B cell (primary cell): ENCODE measurements at regions not wholly inside any gene's neighbourhood (a gene's known extent, or its start where the extent isn't known, plus 50 kb on each side); places are given as distances from the start of the nearest gene placed in this dataset.

Experiments used
- ATAC-seq: fragments of 200-7000 bp; cut with Tn5 transposase; one replicate; pipeline ENCODE4 v1.10.0; 2021; ENCODE audit warnings: low read depth, mild to moderate bottlenecking, moderate number of reproducible peaks, moderate library complexity
- CTCF ChIA-PET: fragments of 350-600 bp; sonication (Branson Sonifier 250); formaldehyde crosslinking; loops from one replicate; lab custom pipeline; 2021; ENCODE audit warnings: antibody characterized with exemption, inconsistent platforms; lab: Charles Lee
- POLR2A ChIA-PET: fragments of 350-600 bp; sonication (Branson Sonifier 250); formaldehyde crosslinking; loops from one replicate; lab custom pipeline; 2021; ENCODE audit warnings: antibody characterized with exemption; lab: Charles Lee
- DNase-seq: peaks from one replicate; pipeline ENCODE4 v3.0.0; 2013
- H2AFZ ChIP-seq: 2 replicates; pipeline ENCODE4 v1.6.1; 2012; ENCODE audit warnings: mild to moderate bottlenecking, low read depth, low read length; ENCODE audit not compliant: insufficient read depth, poor library complexity, severe bottlenecking
- H3K27ac ChIP-seq, 2 donors: 1 replicate in 1 of 2; 2 replicates in 1 of 2; pipeline ENCODE4 v1.5.1; 2012 to 2013; ENCODE audit warnings: low read length in 2 of 2, mild to moderate bottlenecking in 2 of 2, moderate library complexity in 1 of 2
- H3K27me3 ChIP-seq, 4 experiments: fragments of 200-600 bp in 1 of 4; sonication (generic) in 1 of 4; replicated peaks in 1 of 4; 1 replicate in 2 of 4; 2 replicates in 2 of 4; pipeline versions ENCODE4 v1.6.1 to v1.7.0; 2013 to 2016; ENCODE audit warnings: low read length in 3 of 4, mild to moderate bottlenecking in 2 of 4, mixed read lengths in 1 of 4, moderate library complexity in 1 of 4; ENCODE audit not compliant: insufficient read depth in 4 of 4, control insufficient read depth in 3 of 4; ENCODE audit errors: control extremely low read depth in 1 of 4
- H3K36me3 ChIP-seq, 2 experiments: replicated peaks in 1 of 2; 1 replicate in 1 of 2; 2 replicates in 1 of 2; pipeline versions ENCODE4 v1.6.1 to v1.7.1; 2013; ENCODE audit warnings: low read length in 1 of 2; ENCODE audit not compliant: insufficient read depth in 2 of 2, control insufficient read depth in 1 of 2; ENCODE audit errors: control extremely low read depth in 1 of 2, extremely low read depth in 1 of 2
- H3K4me1 ChIP-seq, 2 donors: fragments of 200-600 bp in 1 of 2; sonication (generic) in 1 of 2; 1 replicate in 1 of 2; 2 replicates in 1 of 2; pipeline versions ENCODE4 v1.5.1 to v1.6.1; 2013 to 2017; ENCODE audit warnings: low read length in 2 of 2; ENCODE audit not compliant: control insufficient read depth in 2 of 2, insufficient read depth in 2 of 2
- H3K4me2 ChIP-seq: replicated peaks from 2 replicates; pipeline ENCODE3; 2012; ENCODE audit warnings: mild to moderate bottlenecking, low read depth, low read length; ENCODE audit not compliant: poor library complexity, severe bottlenecking
- H3K4me3 ChIP-seq, 5 experiments: fragments of 200-600 bp in 1 of 5; sonication (generic) in 1 of 5; 1 replicate in 3 of 5; 2 replicates in 2 of 5; pipeline versions ENCODE4 v1.5.1 to v1.7.0; 2011 to 2016; ENCODE audit warnings: low read length in 4 of 5, mild to moderate bottlenecking in 4 of 5, low read depth in 2 of 5, control low read depth in 1 of 5, moderate library complexity in 1 of 5; ENCODE audit not compliant: insufficient read depth in 1 of 5; ENCODE audit errors: control extremely low read depth in 1 of 5, extremely low read depth in 1 of 5
- H3K79me2 ChIP-seq: fragments of 200-600 bp; sonication (generic); one replicate; pipeline ENCODE4 v1.6.0; 2016; ENCODE audit warnings: low read length; ENCODE audit not compliant: control insufficient read depth, insufficient read depth
- H3K9ac ChIP-seq: fragments of 200-600 bp; sonication (generic); 2 replicates; pipeline ENCODE4 v1.6.1; 2017; ENCODE audit warnings: mild to moderate bottlenecking, low read length, moderate library complexity
- H3K9me3 ChIP-seq, 3 donors: one replicate each; pipeline versions ENCODE4 v1.6.1 to v1.7.1; 2013; ENCODE audit warnings: low read length in 2 of 3; ENCODE audit not compliant: control insufficient read depth in 2 of 3, insufficient read depth in 1 of 3; ENCODE audit errors: control extremely low read depth in 1 of 3
- H4K20me1 ChIP-seq: 2 replicates; pipeline ENCODE4 v1.6.0; 2012; ENCODE audit warnings: mild to moderate bottlenecking, low read length; ENCODE audit not compliant: insufficient read depth, control insufficient read depth, poor library complexity, severe bottlenecking
- H3K27ac Mint-ChIP-seq: one replicate; pipeline ENCODE4 v1.8.0; 2021; ENCODE audit warnings: mixed read lengths
- H3K27me3 Mint-ChIP-seq: one replicate; pipeline ENCODE4 v1.8.0; 2021; ENCODE audit warnings: mixed read lengths
- H3K4me1 Mint-ChIP-seq: one replicate; pipeline ENCODE4 v1.8.0; 2021; ENCODE audit warnings: mixed read lengths
- H3K4me3 Mint-ChIP-seq: one replicate; pipeline ENCODE4 v1.8.0; 2021; ENCODE audit warnings: mixed read lengths
- H3K9me3 Mint-ChIP-seq: one replicate; pipeline ENCODE4 v1.8.0; 2022; ENCODE audit warnings: mixed read lengths; ENCODE audit not compliant: insufficient read depth
- EZH2 ChIP-seq: IDR thresholded peaks from 2 replicates; pipeline ENCODE4 v1.6.1; 2012; ENCODE audit warnings: borderline replicate concordance, low read depth, mild to moderate bottlenecking, moderate library complexity, low read length; ENCODE audit not compliant: insufficient read depth, poor library complexity, severe bottlenecking
- WGBS: methylation state at CpG from one replicate; pipeline ENCODE4 v1.1.5; 2013; ENCODE audit warnings: missing lambda C conversion rate; ENCODE audit not compliant: insufficient coverage; 5-methylcytosine and 5-hydroxymethylcytosine counted together
- intact Hi-C: fragments of 100-400 bp; cut with micrococcal nuclease; formaldehyde crosslinking; loops from one replicate; pipeline ENCODE4 v1.10.0; 2022
- TF ChIP-seq, protein P1 (sequence below): fragments of 200-600 bp; IDR thresholded peaks from one replicate; pipeline ENCODE4 v1.8.0; 2022; ENCODE audit warnings: antibody characterized with exemption, mild to moderate bottlenecking

DNA sequence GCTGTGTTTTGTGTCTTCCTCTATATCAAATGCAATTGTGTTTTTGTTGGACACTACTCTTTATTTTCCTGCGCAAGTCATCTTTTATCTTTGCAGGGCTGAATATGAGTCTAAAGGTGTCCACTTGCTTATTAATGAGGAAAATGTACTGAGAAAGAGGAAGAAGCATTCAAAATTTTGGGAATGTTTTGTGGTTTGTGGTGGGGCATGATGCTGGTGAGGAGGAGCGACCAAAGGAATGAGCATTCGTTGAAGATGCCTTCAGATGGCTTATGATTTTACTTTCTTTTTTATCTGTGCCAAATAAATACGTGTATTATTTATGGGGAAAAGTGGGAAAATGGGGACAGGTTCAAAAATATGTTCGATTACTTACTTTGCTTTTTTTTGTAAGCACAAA, 63.9 kb upstream of the SMIM21 start:
- H3K4me1 ChIP-seq = no peaks in the 10 kb centered on the region
- WGBS = no CpG with 5 or more reads among the region's 5 CpGs
- Mint-ChIP-seq H3K4me1 (no peaks in the 10 kb centered on the region), H3K9me3 (no peaks in the 10 kb centered on the region), H3K27ac (no peak overlapping the region), H3K4me3 (no peak overlapping the region), H3K27me3 (no peaks in the 10 kb centered on the region)
- POLR2A ChIA-PET = no interaction called here
- H3K36me3 ChIP-seq = no peaks in the 10 kb centered on the region
- DNase-seq (no peak), ATAC-seq (no peak)
- no peak for TF ChIP-seq EZH2
- TF ChIP-seq, protein P1, sequence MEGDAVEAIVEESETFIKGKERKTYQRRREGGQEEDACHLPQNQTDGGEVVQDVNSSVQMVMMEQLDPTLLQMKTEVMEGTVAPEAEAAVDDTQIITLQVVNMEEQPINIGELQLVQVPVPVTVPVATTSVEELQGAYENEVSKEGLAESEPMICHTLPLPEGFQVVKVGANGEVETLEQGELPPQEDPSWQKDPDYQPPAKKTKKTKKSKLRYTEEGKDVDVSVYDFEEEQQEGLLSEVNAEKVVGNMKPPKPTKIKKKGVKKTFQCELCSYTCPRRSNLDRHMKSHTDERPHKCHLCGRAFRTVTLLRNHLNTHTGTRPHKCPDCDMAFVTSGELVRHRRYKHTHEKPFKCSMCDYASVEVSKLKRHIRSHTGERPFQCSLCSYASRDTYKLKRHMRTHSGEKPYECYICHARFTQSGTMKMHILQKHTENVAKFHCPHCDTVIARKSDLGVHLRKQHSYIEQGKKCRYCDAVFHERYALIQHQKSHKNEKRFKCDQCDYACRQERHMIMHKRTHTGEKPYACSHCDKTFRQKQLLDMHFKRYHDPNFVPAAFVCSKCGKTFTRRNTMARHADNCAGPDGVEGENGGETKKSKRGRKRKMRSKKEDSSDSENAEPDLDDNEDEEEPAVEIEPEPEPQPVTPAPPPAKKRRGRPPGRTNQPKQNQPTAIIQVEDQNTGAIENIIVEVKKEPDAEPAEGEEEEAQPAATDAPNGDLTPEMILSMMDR = no peak
- H3K27me3 ChIP-seq = peaks cover 0 to 3% (median 0%) of the 10 kb centered on the region in 4 experiments
- no peak overlapping the region for H3K27ac ChIP-seq
- H2AFZ ChIP-seq = no peak overlapping the region
- no peaks in the 10 kb centered on the region for H3K79me2 ChIP-seq
- H3K4me2 ChIP-seq = no peak overlapping the region
- H3K4me3 ChIP-seq = no peak overlapping the region
- CTCF ChIA-PET = no interaction called here
- H4K20me1 ChIP-seq = no peaks in the 10 kb centered on the region
- no peak overlapping the region for H3K9ac ChIP-seq
- intact Hi-C loops = no loop called here
- H3K9me3 ChIP-seq = no peaks in the 10 kb centered on the region

DNA sequence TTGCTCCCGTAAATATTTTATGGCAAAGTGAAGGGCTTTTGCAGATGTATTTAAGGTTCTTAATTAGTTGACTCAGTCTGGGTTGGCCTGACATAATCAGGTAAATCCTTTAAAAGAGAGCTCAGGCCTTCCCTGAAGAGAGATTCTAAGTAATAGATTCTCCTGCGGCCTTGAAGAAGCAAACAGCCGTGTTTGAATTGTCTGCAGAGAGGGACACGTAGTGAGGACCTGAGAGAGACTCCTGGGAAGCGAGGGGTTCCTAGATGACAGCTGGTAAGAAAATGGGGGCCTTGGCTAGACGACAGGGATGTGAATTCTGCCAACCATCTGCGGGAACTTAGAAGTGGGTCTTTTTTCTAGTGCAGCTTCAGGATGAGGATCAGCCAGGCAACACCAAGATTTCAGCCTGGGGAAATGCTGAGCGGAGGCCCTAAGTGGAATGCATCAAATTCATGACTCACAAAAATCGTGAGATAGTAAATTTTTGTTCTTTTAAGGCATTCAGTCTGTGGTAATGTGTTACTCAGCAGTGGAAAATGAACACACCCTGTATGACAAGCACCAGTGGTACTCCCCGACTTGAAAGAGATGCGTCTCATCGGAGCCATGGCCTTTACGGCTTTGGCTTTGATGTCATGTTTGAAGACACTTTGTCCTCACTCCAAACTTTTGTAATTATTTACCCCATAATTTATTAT, 62.1 kb upstream of the SMIM21 start:
- Mint-ChIP-seq H3K27ac (no peak overlapping the region), H3K9me3 (no peaks in the 10 kb centered on the region), H3K4me3 (no peak overlapping the region), H3K4me1 (no peaks in the 10 kb centered on the region), H3K27me3 (no peaks in the 10 kb centered on the region)
- Histone ChIP-seq H3K9me3 (no peaks in the 10 kb centered on the region), H3K36me3 (no peaks in the 10 kb centered on the region), H4K20me1 (no peaks in the 10 kb centered on the region), H3K9ac (no peak overlapping the region), H3K4me1 (no peaks in the 10 kb centered on the region), H3K27ac (no peak overlapping the region), H2AFZ (no peak overlapping the region), H3K79me2 (no peaks in the 10 kb centered on the region), H3K4me3 (no peak overlapping the region), H3K4me2 (no peak overlapping the region), H3K27me3 (peaks cover 0 to 3% (median 0%) of the 10 kb centered on the region in 4 experiments)
- TF ChIP-seq, protein P1 = no peak
- no peak for TF ChIP-seq EZH2
- POLR2A ChIA-PET = no interaction called here
- DNase-seq (no peak), ATAC-seq (no peak)
- CTCF ChIA-PET = no interaction called here
- 93% methylated on average over 7 of the region's 13 CpGs for WGBS
- intact Hi-C loops = no loop called here
